ENCODE measurements at regions not wholly inside any gene's neighbourhood (a gene's known extent, or its start where the extent isn't known, plus 50 kb on each side); places are given as distances from the start of the nearest gene placed in this dataset.
A peak's percentile ranks its signal among the peaks of the same experiment; 100 is the strongest.

DNA sequence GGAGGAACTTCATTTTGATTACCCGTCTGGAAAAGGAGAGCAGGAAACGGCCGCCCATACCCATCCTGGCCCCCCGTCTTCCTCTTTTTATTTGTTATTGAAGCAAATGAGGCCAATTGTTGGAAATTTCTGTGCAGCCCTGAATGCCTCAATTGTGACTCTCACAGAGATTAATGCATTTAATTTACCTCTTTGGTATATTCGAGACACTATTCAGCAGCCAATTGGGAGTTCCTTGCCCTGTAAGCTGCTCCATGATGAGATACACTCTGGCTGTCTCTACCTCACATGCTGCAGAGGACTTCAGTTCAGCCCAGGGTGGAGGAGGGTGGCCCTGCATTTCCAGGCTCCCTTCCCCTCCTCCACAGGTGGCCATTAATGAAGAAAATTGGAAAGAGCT lies 60.6 kb upstream of the NTM start:
- H3K9me3 ChIP-seq (ENCODE audit: control insufficient read depth in 4 of 4, insufficient read depth in 3 of 4, low read length in 3 of 4) = no peaks in the 10 kb centered on the region
- no peaks in the 10 kb centered on the region for H3K4me1 ChIP-seq (ENCODE audit: control insufficient read depth in 5 of 5, insufficient read depth in 5 of 5, low read length in 5 of 5)
- no peaks in the 10 kb centered on the region for H3K36me3 ChIP-seq (ENCODE audit: control insufficient read depth in 4 of 4, insufficient read depth in 4 of 4, low read length in 4 of 4)
- TF ChIP-seq, protein P1, sequence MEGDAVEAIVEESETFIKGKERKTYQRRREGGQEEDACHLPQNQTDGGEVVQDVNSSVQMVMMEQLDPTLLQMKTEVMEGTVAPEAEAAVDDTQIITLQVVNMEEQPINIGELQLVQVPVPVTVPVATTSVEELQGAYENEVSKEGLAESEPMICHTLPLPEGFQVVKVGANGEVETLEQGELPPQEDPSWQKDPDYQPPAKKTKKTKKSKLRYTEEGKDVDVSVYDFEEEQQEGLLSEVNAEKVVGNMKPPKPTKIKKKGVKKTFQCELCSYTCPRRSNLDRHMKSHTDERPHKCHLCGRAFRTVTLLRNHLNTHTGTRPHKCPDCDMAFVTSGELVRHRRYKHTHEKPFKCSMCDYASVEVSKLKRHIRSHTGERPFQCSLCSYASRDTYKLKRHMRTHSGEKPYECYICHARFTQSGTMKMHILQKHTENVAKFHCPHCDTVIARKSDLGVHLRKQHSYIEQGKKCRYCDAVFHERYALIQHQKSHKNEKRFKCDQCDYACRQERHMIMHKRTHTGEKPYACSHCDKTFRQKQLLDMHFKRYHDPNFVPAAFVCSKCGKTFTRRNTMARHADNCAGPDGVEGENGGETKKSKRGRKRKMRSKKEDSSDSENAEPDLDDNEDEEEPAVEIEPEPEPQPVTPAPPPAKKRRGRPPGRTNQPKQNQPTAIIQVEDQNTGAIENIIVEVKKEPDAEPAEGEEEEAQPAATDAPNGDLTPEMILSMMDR (IDR thresholded peaks at IDR 0.05; ENCODE audit: control extremely low read depth, extremely low read depth) = no peak
- H3K27me3 ChIP-seq (ENCODE audit: control insufficient read depth in 3 of 3, insufficient read depth in 3 of 3, low read length in 2 of 3) = peaks cover 0 to 5% (median 0%) of the 10 kb centered on the region in 3 donors
- H3K4me3 ChIP-seq = no peak overlapping the region
- H3K27ac ChIP-seq (ENCODE audit: low read depth in 1 of 2, low read length in 1 of 2) = no peak overlapping the region
- 43 to 54% methylated on average over 5 of the region's 5 CpGs for WGBS, 2 donors
- no peak overlapping the region for H3K9ac ChIP-seq (ENCODE audit: insufficient read depth in 1 of 2, low read length in 2 of 2)
- DNase-seq (no peak), ATAC-seq (ENCODE audit: insufficient read depth, low FRiP score) (no peak)

DNA sequence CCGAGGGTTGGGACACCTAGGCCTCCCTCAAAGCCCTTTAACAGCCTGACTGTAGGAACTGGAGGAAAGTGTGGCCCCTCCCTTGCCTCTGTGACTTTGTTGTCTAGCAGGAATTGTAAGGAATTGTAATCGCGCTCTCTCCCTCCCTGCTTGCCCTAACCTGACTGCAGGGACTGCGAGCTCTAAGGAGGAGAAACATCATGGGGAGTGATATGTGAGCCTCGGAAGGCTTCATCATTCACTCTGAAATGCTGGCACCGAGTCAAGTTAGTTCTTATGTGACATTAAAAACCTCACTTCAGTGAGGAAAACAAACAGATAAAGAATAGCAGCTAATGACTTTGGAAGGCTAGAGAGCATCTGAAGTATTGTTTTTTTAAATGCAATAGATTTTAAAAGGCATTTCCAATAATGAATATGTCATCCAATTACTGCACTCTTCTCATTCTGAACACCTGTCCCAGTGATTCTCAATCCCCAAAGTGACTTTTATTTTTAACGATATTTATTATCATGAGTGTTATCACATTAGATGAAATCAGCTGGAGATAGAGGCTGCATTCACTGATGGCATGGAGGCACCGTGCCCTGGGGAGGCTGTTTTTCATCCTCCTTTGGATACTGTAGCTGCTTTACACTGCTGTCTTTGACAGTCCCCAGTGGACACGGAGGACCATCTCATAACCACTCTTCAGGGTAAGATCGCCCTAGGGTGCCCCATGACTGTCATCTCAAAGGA lies 58.5 kb upstream of the NTM start:
- H3K27ac ChIP-seq (ENCODE audit: low read depth in 1 of 2, low read length in 1 of 2) = no peak overlapping the region
- no peaks in the 10 kb centered on the region for H3K9me3 ChIP-seq (ENCODE audit: control insufficient read depth in 4 of 4, insufficient read depth in 3 of 4, low read length in 3 of 4)
- H3K9ac ChIP-seq (ENCODE audit: insufficient read depth in 1 of 2, low read length in 2 of 2) = no peak overlapping the region
- H3K27me3 ChIP-seq (ENCODE audit: control insufficient read depth in 3 of 3, insufficient read depth in 3 of 3, low read length in 2 of 3) = peaks cover 0 to 2% (median 0%) of the 10 kb centered on the region in 3 donors
- H3K4me1 ChIP-seq (ENCODE audit: control insufficient read depth in 5 of 5, insufficient read depth in 5 of 5, low read length in 5 of 5) = no peaks in the 10 kb centered on the region
- TF ChIP-seq, protein P1 (IDR thresholded peaks at IDR 0.05; ENCODE audit: control extremely low read depth, extremely low read depth) = no peak
- DNase-seq (peak in 1 of 3 donors; percentile 6), ATAC-seq (ENCODE audit: insufficient read depth, low FRiP score) (no peak)
- WGBS, 2 donors = 66 to 84% methylated on average over 10 of the region's 10 CpGs
- H3K4me3 ChIP-seq = no peak overlapping the region
- no peaks in the 10 kb centered on the region for H3K36me3 ChIP-seq (ENCODE audit: control insufficient read depth in 4 of 4, insufficient read depth in 4 of 4, low read length in 4 of 4)
